ENCODE measurements at regions not wholly inside any gene's neighbourhood (a gene's known extent, or its start where the extent isn't known, plus 50 kb on each side); places are given as distances from the start of the nearest gene placed in this dataset.

- no peak overlapping the region for H3K9ac ChIP-seq (ENCODE audit: insufficient read depth, low read length)
- H4K20me1 ChIP-seq (ENCODE audit: control insufficient read depth, extremely low read depth, insufficient read depth, low read length), result no peaks in the 10 kb centered on the region
- TF ChIP-seq EZH2 (IDR thresholded peaks at IDR 0.05; ENCODE audit: low read length, missing control alignments), result no peak
- TF ChIP-seq CTCF (conservative IDR thresholded peaks at IDR 0.05 in 1 of 2, IDR thresholded peaks at IDR 0.05 in 1 of 2; ENCODE audit: low read depth in 1 of 2, low read length in 2 of 2), result no peak
- no peak overlapping the region for H3K4me3 ChIP-seq (replicated peaks in 1 of 4; ENCODE audit: control extremely low read depth in 1 of 4, insufficient read depth in 1 of 4, low read depth in 3 of 4, low read length in 4 of 4)
- H3K4me2 ChIP-seq (ENCODE audit: extremely low read depth, insufficient read depth, low read length), result no peak overlapping the region
- H3K27me3 ChIP-seq (ENCODE audit: control insufficient read depth, insufficient read depth, low read length), result no peaks in the 10 kb centered on the region
- H3K36me3 ChIP-seq (ENCODE audit: control insufficient read depth, insufficient read depth, low read length), result no peaks in the 10 kb centered on the region
- H3K9me3 ChIP-seq (ENCODE audit: control insufficient read depth, insufficient read depth, low read depth, low read length), result no peaks in the 10 kb centered on the region
- no peaks in the 10 kb centered on the region for H3K4me1 ChIP-seq (ENCODE audit: control insufficient read depth, extremely low read depth, insufficient read depth, low read length)
- H3K79me2 ChIP-seq (ENCODE audit: control insufficient read depth, insufficient read depth, low read length), result no peaks in the 10 kb centered on the region
- H3K27ac ChIP-seq (ENCODE audit: insufficient read depth, low read length), result no peak overlapping the region
- no peak for DNase-seq (ENCODE audit: low read depth in 2 of 2)
- H2AFZ ChIP-seq (ENCODE audit: low read length), result no peak overlapping the region
Observed at GRCh38 chr12:114241973-114242434, 163.9 kb downstream of the TBX5 start.

- H3K4me3 ChIP-seq (replicated peaks in 1 of 4; ENCODE audit: control extremely low read depth in 1 of 4, insufficient read depth in 1 of 4, low read depth in 3 of 4, low read length in 4 of 4), result no peak overlapping the region
- no peaks in the 10 kb centered on the region for H3K4me1 ChIP-seq (ENCODE audit: control insufficient read depth, extremely low read depth, insufficient read depth, low read length)
- no peak for DNase-seq (ENCODE audit: low read depth in 2 of 2)
- no peaks in the 10 kb centered on the region for H3K79me2 ChIP-seq (ENCODE audit: control insufficient read depth, insufficient read depth, low read length)
- H3K4me2 ChIP-seq (ENCODE audit: extremely low read depth, insufficient read depth, low read length), result no peak overlapping the region
- H2AFZ ChIP-seq (ENCODE audit: low read length), result no peak overlapping the region
- no peaks in the 10 kb centered on the region for H3K36me3 ChIP-seq (ENCODE audit: control insufficient read depth, insufficient read depth, low read length)
- H4K20me1 ChIP-seq (ENCODE audit: control insufficient read depth, extremely low read depth, insufficient read depth, low read length), result no peaks in the 10 kb centered on the region
- TF ChIP-seq CTCF (conservative IDR thresholded peaks at IDR 0.05 in 1 of 2, IDR thresholded peaks at IDR 0.05 in 1 of 2; ENCODE audit: low read depth in 1 of 2, low read length in 2 of 2) (no peak), EZH2 (IDR thresholded peaks at IDR 0.05; ENCODE audit: low read length, missing control alignments) (no peak)
- no peak overlapping the region for H3K27ac ChIP-seq (ENCODE audit: insufficient read depth, low read length)
- H3K9me3 ChIP-seq (ENCODE audit: control insufficient read depth, insufficient read depth, low read depth, low read length), result no peaks in the 10 kb centered on the region
- H3K9ac ChIP-seq (ENCODE audit: insufficient read depth, low read length), result no peak overlapping the region
- H3K27me3 ChIP-seq (ENCODE audit: control insufficient read depth, insufficient read depth, low read length), result no peaks in the 10 kb centered on the region
Observed at GRCh38 chr12:114240288-114240687, 165.7 kb downstream of the TBX5 start.

- Histone ChIP-seq H2AFZ (ENCODE audit: low read length) (no peak overlapping the region), H3K4me2 (ENCODE audit: extremely low read depth, insufficient read depth, low read length) (no peak overlapping the region), H3K36me3 (ENCODE audit: control insufficient read depth, insufficient read depth, low read length) (no peaks in the 10 kb centered on the region), H3K27ac (ENCODE audit: insufficient read depth, low read length) (no peak overlapping the region), H3K9ac (ENCODE audit: insufficient read depth, low read length) (no peak overlapping the region), H3K4me1 (ENCODE audit: control insufficient read depth, extremely low read depth, insufficient read depth, low read length) (no peaks in the 10 kb centered on the region), H3K4me3 (replicated peaks in 1 of 4; ENCODE audit: control extremely low read depth in 1 of 4, insufficient read depth in 1 of 4, low read depth in 3 of 4, low read length in 4 of 4) (no peak overlapping the region), H4K20me1 (ENCODE audit: control insufficient read depth, extremely low read depth, insufficient read depth, low read length) (no peaks in the 10 kb centered on the region), H3K79me2 (ENCODE audit: control insufficient read depth, insufficient read depth, low read length) (no peaks in the 10 kb centered on the region), H3K9me3 (ENCODE audit: control insufficient read depth, insufficient read depth, low read depth, low read length) (no peaks in the 10 kb centered on the region), H3K27me3 (ENCODE audit: control insufficient read depth, insufficient read depth, low read length) (no peaks in the 10 kb centered on the region)
- TF ChIP-seq CTCF (conservative IDR thresholded peaks at IDR 0.05 in 1 of 2, IDR thresholded peaks at IDR 0.05 in 1 of 2; ENCODE audit: low read depth in 1 of 2, low read length in 2 of 2) (no peak), EZH2 (IDR thresholded peaks at IDR 0.05; ENCODE audit: low read length, missing control alignments) (no peak)
- DNase-seq (ENCODE audit: low read depth in 2 of 2), result peak; percentile 10 to 61
Observed at GRCh38 chr12:114238808-114239207, 167.1 kb downstream of the TBX5 start.
